Natural killer cell (primary cell): ENCODE measurements at regions not wholly inside any gene's neighbourhood (a gene's known extent, or its start where the extent isn't known, plus 50 kb on each side); places are given as distances from the start of the nearest gene placed in this dataset.

Experiments used
- ATAC-seq, 3 donors: fragments of 150-1000 bp in 2 of 3; fragments of 200-7000 bp in 1 of 3; cut with Tn5 transposase; 1 replicate in 1 of 3; 2 replicates in 2 of 3; pipeline ENCODE4 v1.10.0; 2021; ENCODE audit warnings: mild to moderate bottlenecking in 2 of 3, moderate library complexity in 2 of 3
- DNase-seq, 2 donors: peaks; one replicate each; pipeline versions ENCODE4 v3.0.0 to v3.0.0-alpha.2; 2013 to 2021; ENCODE audit warnings: mixed read lengths in 1 of 2
- H3K27ac ChIP-seq: one replicate; pipeline ENCODE4 v1.5.1; 2013; ENCODE audit warnings: mild to moderate bottlenecking, low read length
- H3K27me3 ChIP-seq: one replicate; pipeline ENCODE4 v1.6.1; 2013; ENCODE audit warnings: low read length; ENCODE audit not compliant: control insufficient read depth, insufficient read depth
- H3K36me3 ChIP-seq: one replicate; pipeline ENCODE4 v1.6.1; 2013; ENCODE audit warnings: low read length; ENCODE audit not compliant: control insufficient read depth, insufficient read depth
- H3K4me1 ChIP-seq: one replicate; pipeline ENCODE4 v1.6.1; 2013; ENCODE audit warnings: low read length; ENCODE audit not compliant: control insufficient read depth, insufficient read depth
- H3K4me3 ChIP-seq: one replicate; pipeline ENCODE4 v1.5.1; 2013; ENCODE audit warnings: low read length
- H3K9me3 ChIP-seq: one replicate; pipeline ENCODE4 v1.6.1; 2013; ENCODE audit warnings: low read length; ENCODE audit not compliant: control insufficient read depth, insufficient read depth
- H3K27ac Mint-ChIP-seq, 2 donors: one replicate each; pipeline ENCODE4 v1.8.0; 2022; ENCODE audit warnings: mild to moderate bottlenecking in 2 of 2, mixed read lengths in 2 of 2, moderate library complexity in 1 of 2
- H3K27me3 Mint-ChIP-seq, 2 donors: one replicate each; pipeline ENCODE4 v1.8.0; 2022; ENCODE audit warnings: low read depth in 2 of 2, mixed read lengths in 2 of 2
- H3K36me3 Mint-ChIP-seq: one replicate; pipeline ENCODE4 v1.8.0; 2022; ENCODE audit warnings: mixed read lengths
- H3K4me1 Mint-ChIP-seq, 2 donors: one replicate each; pipeline ENCODE4 v1.8.0; 2022; ENCODE audit warnings: mixed read lengths in 2 of 2
- H3K4me3 Mint-ChIP-seq: one replicate; pipeline ENCODE4 v1.8.0; 2022; ENCODE audit warnings: mild to moderate bottlenecking, moderate library complexity, mixed read lengths
- H3K9me3 Mint-ChIP-seq, 2 donors: one replicate each; pipeline ENCODE4 v1.8.0; 2022; ENCODE audit warnings: mixed read lengths in 2 of 2
- CTCF ChIP-seq: fragments of 200-600 bp; IDR thresholded peaks from one replicate; pipeline ENCODE4 v1.8.0; 2022; ENCODE audit warnings: antibody characterized with exemption
- WGBS: methylation state at CpG from one replicate; pipeline ENCODE4 v1.1.7; 2013; ENCODE audit warnings: missing lambda C conversion rate; ENCODE audit not compliant: insufficient coverage; 5-methylcytosine and 5-hydroxymethylcytosine counted together
- intact Hi-C: fragments of 100-400 bp; cut with micrococcal nuclease; formaldehyde crosslinking; loops from one replicate; pipeline ENCODE4 v1.14.2; 2022

DNA sequence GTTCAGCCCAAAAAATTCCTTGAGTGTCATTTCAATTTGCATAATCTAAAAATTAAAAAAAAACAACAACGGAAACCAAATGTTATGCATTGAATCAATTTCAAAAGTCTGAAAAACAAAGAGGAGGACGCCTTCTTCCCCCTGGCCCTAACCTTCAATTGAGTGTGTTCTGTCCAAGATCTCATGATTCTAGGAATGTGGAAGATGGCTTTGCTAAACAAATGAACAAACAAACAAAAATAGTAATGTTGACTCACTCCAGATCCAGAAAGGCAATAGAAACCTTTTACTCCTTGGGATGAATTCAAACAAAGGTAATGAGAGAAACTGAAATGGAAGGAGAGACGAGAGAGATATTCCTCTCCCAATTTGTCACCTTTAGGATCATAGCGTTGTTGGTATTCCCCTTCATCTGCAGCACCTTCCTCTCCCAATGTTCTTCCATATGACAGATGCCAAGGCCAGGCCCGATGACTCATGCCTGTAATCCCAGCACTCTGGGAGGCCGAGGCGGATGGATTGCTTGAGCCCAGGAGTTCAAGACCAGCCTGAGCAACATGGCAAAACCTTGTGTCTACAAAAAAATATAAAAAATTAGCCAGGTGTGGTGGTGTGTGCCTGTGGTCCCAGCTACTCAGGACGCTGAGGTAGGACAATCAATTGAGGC, 109.2 kb upstream of the ADGRF1 start:
- 90% methylated on average over 8 of the region's 8 CpGs for WGBS
- no peak overlapping the region for H3K27ac Mint-ChIP-seq
- H3K9me3 ChIP-seq, result no peaks in the 10 kb centered on the region
- intact Hi-C loops, result no loop called here
- no peak for TF ChIP-seq CTCF
- ATAC-seq (no peak), DNase-seq (no peak)
- no peak overlapping the region for H3K27ac ChIP-seq
- H3K27me3 Mint-ChIP-seq, result peaks cover 10% of the 10 kb centered on the region in 2 donors
- H3K4me1 Mint-ChIP-seq, result no peaks in the 10 kb centered on the region
- H3K4me3 Mint-ChIP-seq, result no peak overlapping the region
- no peaks in the 10 kb centered on the region for H3K27me3 ChIP-seq
- H3K36me3 Mint-ChIP-seq, result no peaks in the 10 kb centered on the region
- no peaks in the 10 kb centered on the region for H3K9me3 Mint-ChIP-seq
- no peaks in the 10 kb centered on the region for H3K4me1 ChIP-seq
- H3K4me3 ChIP-seq, result no peak overlapping the region
- no peaks in the 10 kb centered on the region for H3K36me3 ChIP-seq

- Mint-ChIP-seq H3K27me3 (peaks cover 10% of the 10 kb centered on the region in 2 donors), H3K36me3 (no peaks in the 10 kb centered on the region), H3K9me3 (no peaks in the 10 kb centered on the region), H3K27ac (no peak overlapping the region), H3K4me1 (no peaks in the 10 kb centered on the region), H3K4me3 (no peak overlapping the region)
- Histone ChIP-seq H3K9me3 (no peaks in the 10 kb centered on the region), H3K4me1 (no peaks in the 10 kb centered on the region), H3K36me3 (no peaks in the 10 kb centered on the region), H3K27ac (no peak overlapping the region), H3K4me3 (no peak overlapping the region), H3K27me3 (no peaks in the 10 kb centered on the region)
- TF ChIP-seq CTCF, result no peak
- WGBS, result 90% methylated on average over 1 of the region's 2 CpGs
- no peak for DNase-seq
- no peak for ATAC-seq
- intact Hi-C loops, result no loop called here
Observed at GRCh38 chr6:47149554-47149953, 107.4 kb upstream of the ADGRF1 start.

GRCh38 chr6:47149066-47149465, 106.9 kb upstream of the ADGRF1 start:
- ATAC-seq, result no peak
- no peak overlapping the region for H3K4me3 ChIP-seq
- H3K27ac Mint-ChIP-seq, result no peak overlapping the region
- H3K9me3 ChIP-seq, result no peaks in the 10 kb centered on the region
- no peak overlapping the region for H3K4me3 Mint-ChIP-seq
- DNase-seq, result no peak
- H3K27me3 ChIP-seq, result no peaks in the 10 kb centered on the region
- no peaks in the 10 kb centered on the region for H3K4me1 Mint-ChIP-seq
- no peaks in the 10 kb centered on the region for H3K4me1 ChIP-seq
- H3K36me3 Mint-ChIP-seq, result no peaks in the 10 kb centered on the region
- TF ChIP-seq CTCF, result no peak
- H3K27ac ChIP-seq, result no peak overlapping the region
- H3K27me3 Mint-ChIP-seq, result peaks cover 10% of the 10 kb centered on the region in 2 donors
- H3K36me3 ChIP-seq, result no peaks in the 10 kb centered on the region
- no CpG with 5 or more reads among the region's 2 CpGs for WGBS
- no peaks in the 10 kb centered on the region for H3K9me3 Mint-ChIP-seq
- intact Hi-C loops, result no loop called here

- no peaks in the 10 kb centered on the region for H3K36me3 ChIP-seq
- H3K27me3 ChIP-seq, result no peaks in the 10 kb centered on the region
- H3K27ac Mint-ChIP-seq, result no peak overlapping the region
- no peak for TF ChIP-seq CTCF
- no peak overlapping the region for H3K4me3 Mint-ChIP-seq
- H3K27me3 Mint-ChIP-seq, result peaks cover 10% of the 10 kb centered on the region in 2 donors
- H3K4me1 Mint-ChIP-seq, result no peaks in the 10 kb centered on the region
- no peaks in the 10 kb centered on the region for H3K36me3 Mint-ChIP-seq
- no peak overlapping the region for H3K27ac ChIP-seq
- no peaks in the 10 kb centered on the region for H3K9me3 ChIP-seq
- 70% methylated on average over 6 of the region's 6 CpGs for WGBS
- ATAC-seq (no peak), DNase-seq (no peak)
- no peak overlapping the region for H3K4me3 ChIP-seq
- no peaks in the 10 kb centered on the region for H3K4me1 ChIP-seq
- H3K9me3 Mint-ChIP-seq, result peaks cover 0 to 3% of the 10 kb centered on the region in 2 donors
- intact Hi-C loops, result no loop called here
Observed at GRCh38 chr6:47147836-47148344, 105.8 kb upstream of the ADGRF1 start.
